HG02678 (cell line): ENCODE measurements at regions not wholly inside any gene's neighbourhood (a gene's known extent, or its start where the extent isn't known, plus 50 kb on each side); places are given as distances from the start of the nearest gene placed in this dataset.

ENCODE experiments used
- ATAC-seq: cut with Tn5 transposase; IDR thresholded peaks from one replicate; pipeline ENCODE4 v1.9.1; 2021; ENCODE audit warnings: mild to moderate bottlenecking, moderate library complexity; ENCODE audit not compliant: unreplicated experiment

DNA sequence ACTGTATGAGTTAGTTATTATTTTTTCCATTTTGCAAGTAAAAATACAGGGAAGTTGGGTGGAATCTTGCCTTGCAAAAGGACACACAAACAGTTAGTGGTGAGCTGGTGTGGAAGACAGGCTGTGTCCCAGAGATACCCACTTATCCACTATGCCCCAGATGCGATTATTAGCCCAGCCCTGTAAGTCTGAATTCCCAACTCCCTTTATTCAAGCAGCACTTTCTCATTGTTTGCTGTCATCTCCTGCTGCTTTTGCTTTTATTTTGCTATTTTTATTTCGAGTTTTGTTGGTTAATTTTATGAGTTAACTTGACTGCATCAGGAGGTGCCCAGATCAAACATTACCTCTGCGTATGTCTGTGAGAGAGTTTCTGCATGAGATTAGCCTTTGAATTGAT, 239.4 kb downstream of the DOK5 start:
- ATAC-seq, result no peak

DNA sequence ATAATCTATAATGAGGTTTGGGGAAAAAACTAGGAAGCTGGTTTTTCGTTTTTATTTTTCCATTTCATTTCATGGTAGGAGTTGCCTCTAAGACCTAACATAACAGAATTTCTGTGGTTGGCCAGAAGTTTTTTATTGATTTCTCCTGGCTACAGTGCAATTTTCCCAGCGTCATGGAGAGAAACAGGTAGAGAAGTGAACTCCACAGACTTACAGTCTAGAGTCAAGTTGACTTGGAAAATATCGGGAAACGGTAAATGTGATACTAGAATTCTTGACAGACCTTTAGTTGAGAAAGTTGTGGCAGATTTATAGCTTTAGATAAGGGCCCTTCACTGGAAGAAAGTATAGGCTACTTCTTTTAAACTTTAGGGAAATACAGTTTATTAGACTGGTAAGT, 238.3 kb downstream of the DOK5 start:
- ATAC-seq, result no peak

DNA sequence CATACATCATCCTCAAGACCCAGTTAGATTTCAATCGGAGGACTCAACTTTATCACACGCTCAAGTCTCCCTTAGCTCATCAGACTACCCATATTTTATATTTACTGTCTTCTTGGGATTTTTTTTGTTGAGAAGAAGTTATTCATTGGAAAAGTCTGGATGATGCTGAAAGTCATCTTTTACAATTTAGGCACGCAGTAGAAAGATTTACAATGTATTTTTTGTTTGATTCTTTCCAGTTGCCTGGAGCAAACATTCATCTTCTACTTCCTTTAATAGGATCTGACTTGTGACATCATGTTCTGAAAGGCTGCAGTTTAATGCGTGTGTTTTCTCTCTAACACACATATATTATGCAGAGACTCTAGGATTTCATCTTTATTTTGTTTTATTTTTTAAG, 235.7 kb downstream of the DOK5 start:
- ATAC-seq, result no peak

DNA sequence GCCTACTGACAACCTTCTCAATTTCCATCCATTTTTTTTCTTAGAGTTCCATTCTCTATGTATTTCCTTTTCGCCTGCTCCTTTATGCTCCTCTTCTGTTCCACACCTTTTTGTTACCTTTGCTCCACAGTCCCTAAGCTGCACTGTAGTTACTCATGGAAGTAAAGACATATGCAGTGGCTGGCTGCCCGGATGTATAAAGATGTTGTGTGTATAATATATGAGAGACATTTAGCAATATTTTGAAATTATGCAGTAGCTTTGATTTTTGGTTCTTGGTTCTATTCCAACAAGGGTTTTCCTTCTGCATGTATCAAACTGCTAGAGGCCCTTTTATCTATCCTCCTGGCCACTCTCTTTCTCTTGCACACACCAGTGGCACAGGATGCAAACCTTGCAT, 234.9 kb downstream of the DOK5 start:
- ATAC-seq, result no peak

DNA sequence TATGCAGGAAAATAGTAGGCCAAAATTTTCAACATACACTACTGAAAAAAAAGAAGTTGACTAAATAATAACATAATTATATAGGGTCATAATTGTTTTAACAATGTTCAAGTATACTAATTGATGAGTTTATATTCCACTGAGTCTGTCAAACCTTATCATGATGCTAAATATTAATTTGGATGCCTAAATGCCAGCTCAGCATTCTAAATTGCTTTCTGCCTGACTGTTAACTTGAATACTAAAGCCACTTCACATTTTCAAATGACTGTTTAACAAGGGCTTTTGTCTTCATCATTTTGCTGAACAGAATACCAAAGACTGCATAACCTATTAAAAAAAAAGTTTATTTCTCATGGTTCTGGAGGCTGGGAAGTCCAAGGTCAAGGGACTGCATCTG, 232.8 kb downstream of the DOK5 start:
- ATAC-seq, result no peak

DNA sequence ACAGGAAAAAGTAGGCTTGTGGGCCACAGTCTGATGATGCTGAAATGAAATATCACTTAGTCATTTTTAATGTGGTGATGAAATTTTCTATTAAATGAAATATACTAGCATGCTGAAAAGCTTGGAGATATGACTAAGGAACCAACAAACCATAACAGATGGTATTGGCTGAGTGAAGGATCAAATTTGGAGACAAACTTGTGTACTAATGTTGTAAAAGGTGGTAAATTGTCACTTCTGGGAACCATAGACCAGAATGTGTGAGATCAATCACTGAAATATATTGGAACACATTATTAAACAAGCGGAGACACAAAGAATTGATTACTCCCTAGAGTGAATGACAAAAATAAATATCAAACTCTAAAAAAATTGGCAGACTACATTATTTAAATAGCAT, 232.4 kb downstream of the DOK5 start:
- ATAC-seq, result no peak

DNA sequence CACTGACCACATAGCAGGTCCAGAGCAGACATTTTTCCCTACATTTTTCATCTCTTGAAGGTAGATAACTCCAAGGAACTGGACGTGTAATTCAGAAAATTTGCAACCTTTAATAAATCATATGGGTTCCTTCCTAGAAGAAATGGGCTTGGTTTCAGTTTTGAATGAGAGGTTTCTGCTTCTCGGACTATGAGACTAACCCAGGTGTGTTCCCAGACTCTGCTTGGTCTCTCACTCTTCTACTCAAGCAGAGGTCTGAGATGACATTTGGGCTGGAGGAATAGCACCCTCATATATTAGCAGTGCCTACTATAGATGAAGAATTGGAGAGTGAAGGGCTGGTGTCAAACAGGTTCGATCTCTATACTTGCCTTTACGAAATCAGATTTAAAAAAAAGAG, 231.2 kb downstream of the DOK5 start:
- no peak for ATAC-seq

DNA sequence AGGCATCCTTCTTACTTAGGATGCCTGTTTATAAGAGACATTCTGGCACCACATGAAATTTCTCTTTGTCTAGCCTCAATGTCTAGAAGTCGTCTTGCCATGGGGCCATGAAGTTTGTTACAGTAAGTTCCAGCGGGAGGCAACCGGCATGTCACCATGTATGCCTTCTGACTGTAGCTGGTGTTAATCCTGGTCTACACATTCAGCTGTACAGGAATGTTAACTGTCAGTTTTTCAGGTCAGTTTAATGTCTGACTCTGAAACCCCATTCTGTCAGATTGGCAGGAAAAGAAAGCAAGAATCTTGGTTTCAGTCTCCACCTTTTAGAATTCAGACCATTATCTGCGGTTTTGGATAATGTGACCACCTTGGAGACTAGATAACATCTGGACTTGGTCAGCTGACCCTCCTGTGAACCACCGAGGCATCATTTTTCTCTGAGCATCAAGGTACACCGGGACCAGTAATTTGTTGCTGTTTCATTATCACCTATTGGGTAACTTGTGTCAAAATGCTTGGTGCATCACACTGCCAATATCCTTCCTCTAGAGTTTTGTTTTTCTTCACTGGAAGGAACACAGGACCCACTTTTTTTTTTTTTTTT, 228.7 kb downstream of the DOK5 start:
- ATAC-seq, result no peak
